KMS-11 (cell line): ENCODE measurements at regions not wholly inside any gene's neighbourhood (a gene's known extent, or its start where the extent isn't known, plus 50 kb on each side); places are given as distances from the start of the nearest gene placed in this dataset.

Source experiments
- H2AFZ ChIP-seq: fragments of 200-600 bp; sonication (generic); 2 replicates; pipeline ENCODE4 v1.6.1; 2016; ENCODE audit warnings: antibody characterized with exemption, mixed run types, low read depth
- H3K27ac ChIP-seq: fragments of 200-600 bp; sonication (generic); 2 replicates; pipeline ENCODE4 v1.6.1; 2016; ENCODE audit warnings: mild to moderate bottlenecking, mixed run types
- H3K27me3 ChIP-seq: fragments of 200-600 bp; sonication (generic); 2 replicates; pipeline ENCODE4 v1.6.1; 2017; ENCODE audit warnings: mild to moderate bottlenecking, low read depth, mixed run types, moderate library complexity; ENCODE audit not compliant: insufficient read depth
- H3K36me3 ChIP-seq: fragments of 200-600 bp; sonication (generic); 2 replicates; pipeline ENCODE4 v1.6.1; 2017; ENCODE audit warnings: mild to moderate bottlenecking, mixed run types; ENCODE audit not compliant: insufficient read depth
- H3K4me1 ChIP-seq: fragments of 200-600 bp; sonication (generic); 2 replicates; pipeline ENCODE4 v1.6.1; 2016; ENCODE audit warnings: mild to moderate bottlenecking, low read depth, mixed run types; ENCODE audit not compliant: poor library complexity, severe bottlenecking
- H3K4me2 ChIP-seq: fragments of 200-600 bp; sonication (generic); 2 replicates; pipeline ENCODE4 v1.7.0; 2016; ENCODE audit warnings: mild to moderate bottlenecking, mixed run types
- H3K4me3 ChIP-seq: fragments of 200-600 bp; sonication (generic); IDR thresholded peaks from 2 replicates; pipeline ENCODE4 v1.6.1; 2017; ENCODE audit warnings: low read depth, low read length, mixed read lengths; ENCODE audit not compliant: insufficient read depth
- H3K79me2 ChIP-seq: fragments of 200-600 bp; sonication (generic); 2 replicates; pipeline ENCODE4 v1.6.1; 2016; ENCODE audit warnings: low read depth, mixed run types; ENCODE audit not compliant: insufficient read depth
- H3K9ac ChIP-seq: fragments of 200-600 bp; sonication (generic); 2 replicates; pipeline ENCODE4 v1.6.1; 2016; ENCODE audit warnings: mild to moderate bottlenecking, mixed run types
- H4K20me1 ChIP-seq: fragments of 200-600 bp; sonication (generic); 2 replicates; pipeline ENCODE4 v1.6.1; 2016; ENCODE audit warnings: mild to moderate bottlenecking, mixed run types; ENCODE audit not compliant: insufficient read depth
- CTCF ChIP-seq: fragments of 200-600 bp; sonication (generic); conservative IDR thresholded peaks from 2 replicates; pipeline ENCODE4 v1.6.1; 2017; ENCODE audit warnings: low read depth, mild to moderate bottlenecking, antibody characterized with exemption, low read length, moderate library complexity, mixed read lengths

GRCh38 chr12:19981944-19982343 is 386.4 kb upstream of the PDE3A start:
- H3K36me3 ChIP-seq: no peaks in the 10 kb centered on the region
- H3K9ac ChIP-seq: no peak overlapping the region
- no peaks in the 10 kb centered on the region for H3K79me2 ChIP-seq
- no peak overlapping the region for H2AFZ ChIP-seq
- no peak overlapping the region for H3K4me2 ChIP-seq
- H3K4me3 ChIP-seq: no peak overlapping the region
- no peaks in the 10 kb centered on the region for H3K27me3 ChIP-seq
- H3K4me1 ChIP-seq: no peaks in the 10 kb centered on the region
- TF ChIP-seq CTCF: no peak
- no peaks in the 10 kb centered on the region for H4K20me1 ChIP-seq
- H3K27ac ChIP-seq: no peak overlapping the region

GRCh38 chr12:19988001-19988400 is 380.3 kb upstream of the PDE3A start:
- no peak overlapping the region for H3K27ac ChIP-seq
- TF ChIP-seq CTCF: no peak
- no peaks in the 10 kb centered on the region for H3K27me3 ChIP-seq
- H3K4me3 ChIP-seq: no peak overlapping the region
- no peaks in the 10 kb centered on the region for H3K4me1 ChIP-seq
- H3K79me2 ChIP-seq: no peaks in the 10 kb centered on the region
- no peaks in the 10 kb centered on the region for H4K20me1 ChIP-seq
- no peaks in the 10 kb centered on the region for H3K36me3 ChIP-seq
- no peak overlapping the region for H3K4me2 ChIP-seq
- no peak overlapping the region for H3K9ac ChIP-seq
- H2AFZ ChIP-seq: no peak overlapping the region

- Histone ChIP-seq H3K27me3 (no peaks in the 10 kb centered on the region), H3K4me2 (no peak overlapping the region), H3K9ac (no peak overlapping the region), H3K27ac (no peak overlapping the region), H4K20me1 (no peaks in the 10 kb centered on the region), H3K79me2 (no peaks in the 10 kb centered on the region), H2AFZ (no peak overlapping the region), H3K36me3 (no peaks in the 10 kb centered on the region), H3K4me3 (no peak overlapping the region), H3K4me1 (no peaks in the 10 kb centered on the region)
- no peak for TF ChIP-seq CTCF
These were observed 379.9 kb upstream of the PDE3A start for GRCh38 chr12:19988459-19988873.

GRCh38 chr12:19988948-19989347 is 379.4 kb upstream of the PDE3A start:
- Histone ChIP-seq H3K79me2 (no peaks in the 10 kb centered on the region), H4K20me1 (no peaks in the 10 kb centered on the region), H3K36me3 (no peaks in the 10 kb centered on the region), H3K27ac (no peak overlapping the region), H3K4me2 (no peak overlapping the region), H3K4me3 (no peak overlapping the region), H2AFZ (no peak overlapping the region), H3K9ac (no peak overlapping the region), H3K27me3 (no peaks in the 10 kb centered on the region), H3K4me1 (no peaks in the 10 kb centered on the region)
- no peak for TF ChIP-seq CTCF
